MM.1S (cell line): ENCODE measurements at regions not wholly inside any gene's neighbourhood (a gene's known extent, or its start where the extent isn't known, plus 50 kb on each side); places are given as distances from the start of the nearest gene placed in this dataset.

ENCODE experiments used
- CTCF ChIP-seq: fragments of 300-600 bp; sonication (generic); IDR thresholded peaks from 2 replicates; pipeline ENCODE4 v1.5.1; 2016; ENCODE audit warnings: antibody characterized with exemption, low read length, mixed read lengths
- EZH2 ChIP-seq: fragments of 300-600 bp; sonication (generic); optimal IDR thresholded peaks from 2 replicates; pipeline ENCODE3; 2017; ENCODE audit warnings: low read depth, mild to moderate bottlenecking, antibody characterized with exemption, low read length, mixed read lengths

GRCh38 chr11:79931692-79932091 lies 490.9 kb upstream of the TENM4 start:
- TF ChIP-seq CTCF (no peak), EZH2 (no peak)
